RPMI7951 (cell line): ENCODE measurements at regions not wholly inside any gene's neighbourhood (a gene's known extent, or its start where the extent isn't known, plus 50 kb on each side); places are given as distances from the start of the nearest gene placed in this dataset.
"Not testable (repeated sequence)": the region's sequence is repeated elsewhere in the genome, so short reads cannot be mapped to it uniquely, and the experiment has no call there.

Source experiments
- DNase-seq: peaks from one replicate; pipeline ENCODE4 v3.0.0-alpha.2; 2012; ENCODE audit warnings: low read depth

DNA sequence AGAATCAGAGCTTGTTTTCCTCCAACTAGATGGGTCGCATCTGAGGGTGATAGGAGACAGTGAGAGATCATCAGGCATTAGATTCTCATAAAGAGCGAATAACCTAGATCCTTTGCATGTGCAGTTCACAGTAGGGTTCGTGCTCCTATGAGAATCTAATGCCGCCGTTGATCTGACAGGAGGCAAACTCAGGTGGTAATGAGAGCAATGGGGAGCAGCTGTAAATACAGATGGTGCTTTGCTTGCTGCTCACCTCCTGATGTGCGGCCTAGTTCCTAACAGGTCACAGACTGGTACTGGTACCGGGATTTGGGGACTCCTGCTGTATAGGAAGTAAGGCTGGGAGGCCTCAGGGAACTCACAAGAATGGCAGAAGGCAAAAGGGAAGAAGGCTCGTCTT lies 276.5 kb downstream of the FAT4 start:
- no peak for DNase-seq

DNA sequence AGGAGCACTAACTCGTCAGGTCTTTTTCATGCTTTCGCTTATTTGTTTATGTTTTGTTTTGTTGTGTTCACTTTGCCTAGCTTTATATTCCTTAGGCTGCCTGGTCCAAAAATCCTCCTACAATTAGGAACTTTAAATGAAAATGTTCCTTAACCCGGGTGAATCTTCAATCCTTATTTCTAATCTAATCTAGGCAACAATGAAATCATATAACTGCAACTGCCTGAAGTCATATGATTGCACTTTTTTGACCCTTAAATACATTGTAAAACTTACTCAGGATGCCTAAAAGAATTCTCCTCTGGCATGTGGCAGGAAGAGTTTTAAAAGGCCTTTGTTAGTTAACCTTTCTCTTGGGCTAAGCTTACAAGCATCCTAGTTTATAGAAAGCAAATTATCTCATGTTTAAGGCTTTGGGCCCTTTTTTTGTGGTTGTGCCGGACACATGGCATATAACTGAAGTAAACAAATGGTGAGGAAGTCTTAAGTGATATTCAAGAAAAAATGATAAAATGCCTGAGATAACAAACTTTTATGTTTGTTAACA lies 279.4 kb downstream of the FAT4 start:
- DNase-seq, result no peak

DNA sequence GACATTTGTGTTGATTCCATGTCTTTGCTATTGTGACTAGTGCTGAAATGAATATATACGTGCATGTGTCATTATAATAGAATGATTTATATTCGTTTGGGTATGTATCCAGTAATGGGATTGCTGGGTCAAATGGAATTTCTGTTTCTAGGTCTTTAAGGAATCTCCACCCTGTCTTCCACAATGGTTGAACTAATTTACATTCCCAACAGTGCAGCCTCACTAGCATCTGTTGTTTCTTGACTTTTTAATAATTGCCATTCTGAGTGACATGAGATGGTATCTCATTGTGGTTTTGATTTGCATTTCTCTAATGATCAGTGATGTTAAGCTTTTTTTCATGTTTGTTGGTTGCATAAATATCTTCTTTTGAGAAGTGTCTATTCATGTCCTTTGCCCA lies 291.2 kb downstream of the FAT4 start:
- DNase-seq, result not testable (repeated sequence)

DNA sequence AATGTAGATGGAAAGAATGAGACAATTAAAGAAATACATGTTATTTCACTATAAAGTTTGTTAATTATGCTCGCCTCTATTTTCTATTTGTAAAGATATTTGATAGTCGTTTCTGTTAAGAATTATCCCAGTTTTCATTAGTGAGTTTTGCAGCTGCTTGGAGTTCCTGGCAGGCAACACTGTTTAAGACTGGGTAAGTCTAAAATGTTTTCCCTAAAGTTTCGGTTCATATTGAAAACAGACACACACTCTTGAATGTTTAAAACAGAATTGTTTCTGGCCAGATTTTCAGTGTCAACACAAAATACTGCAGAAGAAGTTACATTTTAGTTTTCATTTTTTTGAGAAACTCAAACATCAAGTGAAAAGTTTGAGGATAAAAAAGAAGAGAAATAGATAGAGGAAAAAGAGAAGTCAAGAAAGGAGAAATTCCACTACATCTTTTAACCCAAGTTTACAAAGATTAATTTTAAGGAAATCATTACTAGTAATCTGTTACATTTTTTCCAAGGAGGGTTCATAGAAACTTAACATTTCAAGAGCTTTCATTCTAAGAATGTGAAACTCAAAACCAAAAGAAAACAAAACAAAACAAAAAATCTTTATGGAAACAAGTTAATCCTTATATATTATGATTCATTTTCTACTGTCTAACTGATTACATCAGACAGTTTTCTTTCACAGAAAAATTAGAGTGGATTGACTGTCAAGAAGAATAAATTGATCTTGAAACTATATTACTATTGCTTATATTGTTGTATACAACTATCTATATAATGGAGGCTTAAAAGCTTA lies 305.5 kb downstream of the FAT4 start:
- no peak for DNase-seq

DNA sequence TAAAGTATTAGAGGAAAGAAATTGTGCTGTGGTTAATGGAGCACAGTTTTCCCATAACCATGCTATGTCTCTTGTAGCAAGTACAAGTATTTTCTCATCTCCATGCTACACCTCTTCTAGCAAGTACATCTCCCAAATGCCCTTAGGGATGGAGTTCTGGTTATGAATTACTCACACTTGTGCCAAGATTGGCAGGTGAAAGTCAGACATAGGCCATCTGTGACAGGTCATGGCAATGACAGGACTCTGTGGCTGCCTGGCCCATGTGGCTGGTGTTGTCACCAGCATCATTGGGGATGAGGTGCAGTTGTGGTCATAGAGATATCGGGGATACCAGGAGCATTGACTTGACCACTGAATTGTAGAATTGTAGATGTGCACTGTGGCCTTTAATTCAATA lies 310.2 kb downstream of the FAT4 start:
- no peak for DNase-seq

DNA sequence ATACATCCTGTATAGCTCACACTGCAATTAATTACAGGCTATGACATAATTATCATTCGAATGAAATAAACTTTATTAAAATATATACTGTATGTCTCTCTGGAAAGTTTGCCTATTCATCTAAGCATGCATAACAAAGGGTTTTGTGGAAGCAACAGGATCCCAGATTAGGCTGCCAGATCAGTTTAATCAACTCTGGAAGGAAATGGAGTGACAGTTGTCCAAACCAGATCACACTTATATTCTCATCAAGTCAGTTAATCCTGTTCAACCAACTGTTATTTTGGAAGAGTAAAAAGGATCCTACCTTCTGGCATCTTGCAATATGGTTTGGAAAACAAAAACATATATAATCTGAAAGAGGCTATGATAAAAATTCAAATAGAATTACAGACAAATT lies 312.2 kb downstream of the FAT4 start:
- no peak for DNase-seq

DNA sequence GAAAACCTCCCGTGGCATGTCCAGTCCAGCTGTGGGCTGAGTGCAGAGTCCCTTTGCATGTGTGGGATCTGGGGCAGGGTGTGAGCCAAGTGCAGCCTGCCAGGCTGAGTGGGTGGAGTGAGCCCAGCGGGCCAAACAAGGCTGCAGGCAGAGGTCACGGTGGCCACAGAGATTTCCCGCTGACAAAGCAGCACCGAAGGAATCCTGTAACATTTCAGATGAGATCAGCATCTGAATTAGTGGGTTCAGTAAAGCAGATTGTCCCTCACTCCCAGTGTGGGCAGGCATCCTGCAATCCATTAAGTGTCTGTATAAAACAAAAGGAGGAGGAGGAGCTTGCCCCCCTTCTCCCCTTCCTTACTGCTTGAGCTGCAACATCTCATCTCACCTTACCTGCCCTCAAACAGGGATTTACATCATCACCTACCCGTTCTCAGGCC lies 324.4 kb downstream of the FAT4 start:
- DNase-seq, result peak; percentile 1

DNA sequence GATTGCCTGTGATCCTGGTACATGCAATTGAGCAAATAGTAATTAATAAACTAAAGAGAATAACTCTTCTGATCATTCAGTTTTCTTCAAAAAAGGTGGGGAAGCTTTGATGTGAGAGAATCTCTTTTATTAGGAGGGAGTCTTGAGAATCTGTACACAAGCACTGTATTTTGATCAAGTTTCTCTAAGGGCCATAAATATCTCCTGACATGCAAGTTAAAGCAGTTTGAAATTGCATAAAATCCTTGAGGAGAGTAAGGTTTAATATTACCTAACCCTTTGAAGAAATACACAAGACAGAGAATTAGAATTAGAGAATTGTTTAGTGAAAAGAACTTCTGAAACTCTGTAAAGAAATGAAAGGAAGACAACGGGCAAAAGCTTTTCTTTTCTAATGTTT lies 326.9 kb downstream of the FAT4 start:
- no peak for DNase-seq

DNA sequence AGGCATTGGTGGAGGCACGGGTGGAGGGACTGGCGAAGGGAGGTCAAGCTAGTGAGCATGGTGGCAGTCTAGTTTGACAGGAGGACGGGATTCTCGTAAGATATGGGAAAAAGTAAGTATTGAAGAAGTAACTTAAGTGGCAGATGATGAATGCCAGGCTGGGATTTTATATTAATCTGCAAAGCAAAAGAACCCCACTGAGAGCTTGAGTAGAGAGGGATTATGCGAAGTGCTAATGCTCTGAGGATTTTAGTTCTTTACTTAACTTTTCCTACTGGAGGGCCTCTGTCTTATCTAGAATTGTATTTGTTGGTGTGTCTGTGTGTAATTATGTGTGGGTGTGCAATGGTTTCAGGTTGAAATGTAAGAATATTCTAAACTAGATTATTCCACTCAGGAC lies 327.9 kb downstream of the FAT4 start:
- DNase-seq, result no peak

DNA sequence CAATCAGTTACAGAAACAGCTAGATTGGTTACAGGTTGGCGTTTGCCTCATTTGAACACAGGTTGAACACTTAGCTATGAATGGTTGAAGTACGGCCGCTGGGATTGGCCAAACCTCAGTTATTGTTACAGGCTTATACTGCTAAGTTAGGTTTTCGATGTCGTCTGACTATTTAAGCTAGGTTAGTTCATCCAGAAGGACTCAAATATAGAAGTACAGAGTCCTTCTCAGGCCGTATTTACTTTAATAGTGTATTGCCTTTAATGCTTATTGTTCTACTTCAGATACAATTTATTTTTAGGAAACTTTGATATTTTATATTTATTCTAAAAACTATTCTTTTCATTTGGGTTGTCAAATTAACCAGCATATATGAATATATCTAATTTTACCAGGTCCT lies 334.7 kb downstream of the FAT4 start:
- DNase-seq, result no peak

DNA sequence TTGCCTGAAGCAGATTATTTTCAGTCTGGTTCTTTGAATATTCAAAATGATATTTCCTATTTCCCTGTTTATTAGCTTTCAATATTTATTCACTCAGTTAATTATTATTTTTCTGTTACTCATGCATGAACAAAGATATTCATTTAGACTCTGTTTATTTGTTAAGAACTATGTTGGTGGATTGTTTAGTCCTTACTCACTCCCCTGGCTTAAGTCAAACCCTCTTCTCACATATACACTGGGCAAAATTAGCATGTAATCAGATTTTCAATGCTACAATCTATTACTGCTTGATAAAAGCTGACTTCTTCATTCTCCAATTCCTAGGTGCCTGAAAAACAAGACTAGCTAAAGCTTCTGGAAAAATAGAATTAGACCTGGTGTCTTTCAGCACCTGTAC lies 335.8 kb downstream of the FAT4 start:
- DNase-seq, result no peak

DNA sequence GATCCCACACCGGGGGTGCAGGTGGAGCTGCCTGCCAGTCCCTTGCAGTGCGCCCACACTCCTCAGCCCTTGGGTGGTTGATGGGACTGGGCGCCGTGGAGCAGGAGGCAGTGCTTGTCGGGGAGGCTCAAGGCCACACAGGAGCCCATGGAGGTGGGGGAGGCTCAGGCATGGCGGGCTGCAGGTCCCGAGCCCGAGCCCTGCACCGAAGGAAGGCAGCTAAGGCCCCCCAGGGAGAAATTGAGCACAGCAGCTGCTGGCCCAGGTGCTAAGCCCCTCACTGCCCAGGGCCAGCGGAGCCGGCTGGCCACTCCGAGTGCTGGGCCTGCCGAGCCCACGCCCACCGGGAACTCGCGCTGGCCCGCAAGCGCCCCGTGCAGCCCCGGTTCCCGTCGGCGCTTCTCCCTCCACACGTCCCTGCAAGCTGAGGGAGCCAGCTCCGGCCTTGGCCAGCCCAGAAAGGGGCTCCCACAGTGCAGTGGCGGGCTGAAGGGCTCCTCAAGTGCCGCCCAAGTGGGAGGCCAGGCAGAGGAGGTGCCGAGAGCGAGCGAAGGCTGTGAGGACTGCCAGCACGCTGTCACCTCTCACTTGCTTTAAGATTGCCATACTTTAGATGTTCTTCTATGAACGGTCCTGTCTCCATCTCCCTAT lies 337.1 kb downstream of the FAT4 start:
- not testable (repeated sequence) for DNase-seq

DNA sequence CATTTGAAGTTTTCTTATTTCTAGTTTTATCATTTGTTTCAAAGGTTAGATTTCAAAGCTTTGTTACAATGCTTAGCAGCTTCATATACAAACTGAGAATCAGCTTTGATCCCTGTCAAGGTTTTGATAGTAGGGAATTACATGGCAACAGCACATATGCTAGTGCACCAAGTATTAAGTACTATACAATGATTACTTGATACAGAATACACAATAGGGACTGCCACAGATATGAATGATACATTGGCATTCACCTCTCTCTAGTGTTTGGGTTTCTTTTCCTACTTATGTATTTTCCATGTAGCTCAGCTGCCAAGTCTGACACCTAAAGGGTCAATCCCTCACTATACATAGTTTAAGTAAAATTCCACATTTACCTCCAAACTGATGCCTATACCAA lies 344.0 kb downstream of the FAT4 start:
- no peak for DNase-seq

DNA sequence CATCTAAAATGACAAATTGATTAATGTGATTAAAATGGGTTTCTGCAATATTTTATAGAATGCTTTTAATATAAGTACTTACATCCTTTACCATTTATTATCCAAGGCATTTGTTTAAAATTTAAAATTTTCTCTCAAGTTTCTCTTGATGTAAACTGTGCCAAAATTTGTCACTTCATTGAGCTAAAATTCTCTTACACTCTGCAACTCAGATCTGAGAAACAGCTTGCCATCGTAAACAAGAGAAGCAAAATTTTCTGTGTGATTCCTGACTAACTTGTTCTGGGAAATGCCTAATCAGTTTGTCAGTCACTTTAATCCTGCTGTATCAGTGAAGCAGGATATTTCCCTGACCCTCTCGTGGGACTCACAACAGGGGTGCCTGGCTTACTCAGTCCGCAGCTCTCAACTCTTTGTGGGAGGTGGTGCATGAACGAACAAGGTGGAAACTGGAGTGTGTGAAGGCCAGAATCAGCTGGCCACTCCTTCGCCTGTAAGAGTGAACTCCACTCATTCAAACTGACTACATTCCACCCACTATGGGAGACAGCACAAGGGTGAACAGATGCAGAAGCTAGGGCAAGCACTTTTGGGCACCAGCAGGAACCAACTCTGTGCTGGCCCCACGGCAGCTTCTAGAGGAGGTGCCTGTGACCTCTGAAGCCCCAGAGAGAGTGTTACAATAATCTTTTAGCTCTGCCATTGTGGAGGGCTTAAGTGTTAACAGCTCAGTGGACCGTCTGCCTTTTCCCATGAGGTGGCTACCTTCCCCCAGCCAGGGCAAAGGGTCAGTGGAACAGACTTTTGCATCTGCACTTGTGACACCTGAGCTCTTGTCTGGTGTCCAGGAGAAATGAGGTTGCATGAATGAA lies 349.4 kb downstream of the FAT4 start:
- DNase-seq, result no peak

DNA sequence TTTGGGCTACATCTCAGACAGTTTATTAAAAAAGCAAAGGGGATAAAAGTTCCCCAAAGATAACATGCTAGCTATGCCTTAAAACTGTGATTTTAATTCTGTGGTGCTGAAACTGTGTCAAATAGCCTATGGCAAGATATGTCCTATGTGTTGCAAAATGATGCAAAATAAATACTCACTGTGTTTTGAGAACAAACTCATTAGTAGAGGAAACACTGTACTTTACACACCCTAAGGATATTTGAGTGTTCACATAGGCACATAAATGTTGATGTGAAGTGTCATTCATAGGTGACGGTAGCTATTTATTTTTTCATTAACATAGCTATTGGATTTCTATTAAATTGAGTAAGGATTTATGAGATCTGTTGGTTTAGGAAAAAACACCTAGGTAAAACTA lies 351.9 kb downstream of the FAT4 start:
- no peak for DNase-seq

DNA sequence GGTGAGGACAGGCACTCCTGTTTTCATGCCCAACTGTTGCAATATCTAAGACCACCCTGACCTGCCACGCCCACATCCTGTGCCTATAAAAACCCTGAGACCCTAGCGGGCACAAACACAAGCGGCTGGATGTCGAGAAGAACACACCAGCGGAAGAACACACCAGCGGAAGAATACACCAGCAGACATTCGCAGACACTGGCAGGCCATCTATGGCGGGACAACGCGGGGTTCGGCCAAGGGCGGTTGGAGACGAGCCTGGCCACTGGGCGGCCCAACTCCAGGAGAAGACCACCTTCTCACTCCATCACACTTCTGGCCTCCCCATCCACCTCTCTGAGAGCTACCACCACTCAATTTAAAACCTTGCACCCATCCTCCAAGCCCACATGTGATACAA lies 361.4 kb downstream of the FAT4 start:
- DNase-seq, result peak; percentile 10

DNA sequence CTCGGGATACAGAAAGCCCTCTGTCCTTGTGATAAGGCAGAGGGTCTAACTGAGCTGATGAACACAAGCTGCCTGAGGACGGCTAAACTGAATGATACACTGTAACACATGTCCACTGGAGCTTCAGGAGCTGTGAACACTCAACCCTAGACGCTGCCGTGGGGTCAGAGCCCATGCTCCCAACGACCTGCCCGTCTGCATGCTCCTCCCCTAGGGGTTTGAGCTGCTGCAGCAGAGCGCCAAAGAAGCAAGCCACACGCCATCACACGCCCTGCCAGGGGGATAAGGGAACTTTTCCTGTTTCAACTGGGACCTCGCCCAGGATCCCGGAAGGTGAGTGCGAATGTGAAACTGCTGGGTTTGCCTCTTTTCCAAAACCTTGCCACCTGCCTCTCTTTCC lies 361.8 kb downstream of the FAT4 start:
- DNase-seq, result no peak

DNA sequence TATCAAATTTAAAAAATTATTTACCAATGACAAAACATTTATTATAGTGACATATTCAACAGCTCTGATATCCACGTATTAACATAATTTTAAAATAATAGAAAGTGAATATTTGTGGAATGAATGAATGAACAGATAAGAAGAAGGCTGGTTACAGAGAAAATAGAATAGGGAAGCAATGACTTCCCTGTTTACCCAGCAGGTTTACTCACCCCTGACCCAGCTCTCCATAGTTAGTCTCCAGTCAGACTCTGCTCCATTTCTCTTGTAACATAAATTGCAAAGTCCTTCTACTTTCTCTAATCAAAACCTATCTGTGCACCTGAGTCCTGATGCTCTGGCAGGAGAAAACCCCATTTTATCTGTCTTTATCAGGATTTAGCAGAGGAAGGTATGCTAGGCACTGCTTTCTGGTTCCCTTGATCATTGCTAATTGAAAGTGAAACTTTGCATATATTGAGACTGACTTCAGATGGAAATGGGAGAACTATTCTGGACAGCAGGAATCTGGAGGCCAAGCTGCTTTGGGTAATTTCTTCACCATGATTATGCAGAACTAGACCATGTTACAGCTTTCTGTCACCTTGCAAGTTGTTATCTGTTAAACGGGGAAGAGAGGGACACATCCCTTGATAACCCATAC lies 363.0 kb downstream of the FAT4 start:
- peak; percentile 5 for DNase-seq

DNA sequence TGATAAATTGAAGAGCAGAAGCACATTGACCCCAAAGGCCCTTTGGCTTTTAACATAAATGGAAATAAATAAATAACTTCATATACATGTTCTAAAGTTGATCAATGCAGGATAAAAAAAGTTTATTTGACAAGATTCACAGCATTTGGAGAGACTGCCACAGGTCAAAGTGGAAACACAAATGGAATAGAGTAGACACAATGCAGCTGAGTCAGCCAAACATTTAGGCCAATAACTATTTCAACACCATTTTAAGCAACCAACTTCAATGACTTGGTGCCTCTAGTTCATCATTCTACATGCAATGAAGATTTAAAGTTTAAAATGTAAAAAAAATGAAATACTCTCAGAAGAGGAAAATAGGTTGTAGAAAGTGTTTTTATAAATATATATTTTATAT lies 365.2 kb downstream of the FAT4 start:
- DNase-seq, result no peak

DNA sequence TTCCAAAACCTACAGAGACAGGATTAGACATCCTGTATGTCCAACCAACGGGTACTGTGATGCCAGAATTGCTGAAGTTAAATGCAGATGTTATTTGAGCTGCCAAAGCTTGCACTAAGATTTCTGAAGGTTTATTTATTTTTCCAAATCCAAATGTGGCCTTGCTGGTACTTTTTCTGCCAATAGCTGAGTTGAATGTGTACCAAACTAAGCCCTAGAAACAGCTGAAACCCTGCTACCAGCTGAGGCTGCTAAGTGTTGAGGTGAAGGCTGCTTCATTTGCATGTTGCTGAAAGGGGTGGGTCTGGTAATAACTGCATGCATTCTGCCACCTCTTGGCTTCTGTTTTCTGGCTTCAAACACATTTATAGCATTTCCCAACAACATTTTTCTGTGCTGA lies 366.5 kb downstream of the FAT4 start:
- no peak for DNase-seq

DNA sequence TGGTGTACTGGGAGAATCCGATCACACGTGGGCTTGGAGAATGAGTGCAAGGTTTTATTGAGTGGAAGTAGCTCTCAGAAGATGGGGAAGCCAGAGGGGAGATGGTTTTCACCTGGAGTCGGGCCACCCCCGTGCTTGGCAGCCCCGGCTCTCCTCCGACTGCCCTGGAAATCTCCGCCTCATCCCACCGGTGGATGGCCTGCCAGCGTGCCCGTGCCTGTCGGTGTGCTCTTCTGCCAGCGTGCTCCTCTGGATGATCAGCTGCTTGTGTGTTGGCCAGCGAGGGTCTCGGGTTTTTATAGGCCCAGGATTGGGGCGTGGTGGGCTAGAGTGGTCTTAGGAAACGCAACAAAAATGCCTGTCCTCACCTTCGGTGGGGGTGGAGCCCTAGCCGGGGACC lies 368.0 kb downstream of the FAT4 start:
- no peak for DNase-seq

DNA sequence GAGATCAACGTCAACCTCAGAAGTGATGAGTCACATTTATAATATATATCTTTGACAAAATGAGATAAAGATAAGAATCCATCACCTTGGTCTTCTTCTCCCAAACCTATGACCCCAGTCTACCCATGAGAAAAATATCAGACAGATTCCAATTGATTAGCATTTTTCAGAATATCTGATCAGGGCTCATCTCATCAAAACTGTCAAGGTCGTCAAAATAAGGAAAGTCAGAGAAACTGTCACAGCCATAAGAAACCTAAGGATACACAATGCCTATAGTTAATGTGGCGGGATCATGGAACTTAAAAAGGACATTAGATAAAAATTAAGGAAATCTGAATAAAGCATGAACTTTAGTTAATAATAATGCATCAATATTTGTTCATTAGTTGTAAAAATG lies 374.1 kb downstream of the FAT4 start:
- no peak for DNase-seq
